T47D (cell line): ENCODE measurements at regions not wholly inside any gene's neighbourhood (a gene's known extent, or its start where the extent isn't known, plus 50 kb on each side); places are given as distances from the start of the nearest gene placed in this dataset.
A peak's percentile ranks its signal among the peaks of the same experiment; 100 is the strongest.

Source experiments
- DNase-seq, 2 experiments: peaks; one replicate each; pipeline versions ENCODE4 v3.0.0 to v3.0.0-alpha.2; 2011 to 2012; ENCODE audit warnings: low read depth in 1 of 2, low spot score in 1 of 2
- JUND ChIP-seq: IDR thresholded peaks from 2 replicates; pipeline ENCODE4 v1.6.1; 2012; ENCODE audit warnings: low read depth
- in situ Hi-C: cut with HindIII; loops from 2 replicates; pipeline ENCODE4 v1.10.0; 2016; ENCODE audit warnings: low sequenced_read_pairs, low pct_unique_long_range_greater_than_20kb

- DNase-seq, result no peak
- in situ Hi-C loops, result no loop called here
- no peak for TF ChIP-seq JUND
Observed at GRCh38 chr1:227396539-227397353, 78.5 kb upstream of the CDC42BPA start.

DNA sequence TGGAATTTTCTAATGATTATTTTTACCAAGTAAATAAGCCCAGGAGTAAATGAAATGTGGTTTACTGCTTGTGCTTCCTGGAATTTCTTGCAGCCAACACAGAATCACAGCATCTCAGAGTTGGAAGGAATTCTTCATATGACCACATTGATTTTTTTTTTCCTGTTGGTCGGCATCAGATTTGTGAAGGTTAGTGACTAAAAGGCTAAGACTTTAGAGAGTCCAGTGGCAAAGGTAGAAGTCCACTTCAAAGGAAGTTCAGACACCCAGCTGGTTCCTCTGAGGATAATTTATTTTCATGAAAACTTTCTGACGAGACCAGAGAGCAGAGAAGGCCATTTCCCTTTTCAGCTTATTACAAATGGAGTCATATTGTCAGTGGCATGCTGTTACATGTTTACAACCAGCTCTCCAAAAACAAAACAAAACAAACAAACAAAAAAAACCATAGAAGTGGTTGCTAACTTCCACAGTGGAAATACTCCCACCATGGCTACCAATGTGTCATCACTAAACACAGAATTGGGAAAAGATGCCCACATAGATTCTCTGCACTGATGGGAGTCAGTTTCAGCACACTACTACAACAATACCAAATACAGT, 77.2 kb upstream of the CDC42BPA start:
- TF ChIP-seq JUND, result no peak
- in situ Hi-C loops, result no loop called here

GRCh38 chr1:227392984-227393764, 74.9 kb upstream of the CDC42BPA start:
- in situ Hi-C loops, result no loop called here
- no peak for DNase-seq
- no peak for TF ChIP-seq JUND

More for the DNA sequence above, 77.2 kb upstream of the CDC42BPA start:
- no peak for DNase-seq

GRCh38 chr1:227391879-227392278, 73.6 kb upstream of the CDC42BPA start:
- DNase-seq, result peak in 1 of 2 experiments; percentile 78
- no peak for TF ChIP-seq JUND
- in situ Hi-C loops, result no loop called here

DNA sequence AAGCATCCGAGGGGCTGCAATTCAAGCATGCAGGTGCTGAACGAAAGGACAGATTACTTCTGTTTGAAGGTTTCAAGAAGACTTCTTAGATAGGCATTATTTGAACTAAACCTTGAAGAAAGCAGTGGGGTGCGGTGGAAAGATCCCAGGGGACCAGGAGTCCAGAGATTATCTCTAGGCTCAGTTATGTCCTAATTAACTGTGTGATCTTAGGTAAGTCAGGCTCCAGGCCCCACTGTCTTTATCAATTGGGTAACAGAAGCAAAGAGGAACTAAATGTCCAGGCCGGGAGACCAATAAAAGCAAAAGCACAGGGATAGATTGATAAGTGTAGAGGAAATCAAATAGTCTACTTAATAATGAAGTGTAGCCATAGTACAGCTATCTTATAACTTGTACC, 72.9 kb upstream of the CDC42BPA start:
- in situ Hi-C loops, result no loop called here
- no peak for TF ChIP-seq JUND
- DNase-seq, result no peak

DNA sequence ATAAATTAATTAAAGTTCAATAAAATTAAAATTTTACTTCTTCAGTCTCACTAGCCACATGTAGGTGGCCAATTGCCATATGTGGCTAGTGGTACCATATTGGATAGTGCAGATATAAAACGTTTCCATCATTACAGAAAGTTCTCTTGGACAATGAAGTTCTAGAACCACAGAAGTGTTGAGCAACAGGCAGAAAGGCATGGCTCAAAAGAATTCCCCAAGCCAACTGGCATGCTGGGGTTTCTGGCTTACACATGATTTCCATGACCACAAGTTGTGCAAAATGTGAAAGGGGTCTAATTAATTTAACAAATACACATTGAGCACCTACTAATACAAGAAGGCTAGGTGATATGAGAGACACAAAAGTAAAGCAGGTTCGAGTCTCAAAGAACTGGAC, 72.2 kb upstream of the CDC42BPA start:
- in situ Hi-C loops, result no loop called here
- no peak for DNase-seq
- no peak for TF ChIP-seq JUND

- peak in 1 of 2 experiments; percentile 52 for DNase-seq
- peak; percentile 27; the same call in 1 of the 2 replicates for TF ChIP-seq JUND
- in situ Hi-C loops, result no loop called here
Observed at GRCh38 chr1:227388214-227389168, 70.2 kb upstream of the CDC42BPA start.

DNA sequence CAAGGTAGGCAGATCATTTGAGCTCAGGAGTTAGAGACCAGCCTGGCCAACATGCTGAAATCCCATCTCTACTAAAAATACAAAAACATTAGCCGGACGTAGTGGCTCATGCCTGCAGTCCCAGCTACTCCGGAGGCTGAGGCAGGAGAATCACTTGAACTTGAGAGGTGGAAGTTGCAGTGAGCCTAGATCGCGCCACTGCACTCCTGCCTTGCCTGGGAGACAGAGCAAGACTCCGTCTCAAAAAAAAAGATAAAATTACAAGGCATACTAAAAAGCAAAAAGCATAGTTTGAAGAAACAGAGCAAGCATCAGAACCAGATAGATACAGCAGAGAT, 61.2 kb upstream of the CDC42BPA start:
- TF ChIP-seq JUND, result no peak
- in situ Hi-C loops, result no loop called here
- no peak for DNase-seq

GRCh38 chr1:227378871-227379554, 60.7 kb upstream of the CDC42BPA start:
- no peak for TF ChIP-seq JUND
- in situ Hi-C loops, result no loop called here
- DNase-seq, result no peak

- no peak for TF ChIP-seq JUND
- in situ Hi-C loops, result no loop called here
- DNase-seq, result no peak
Observed at GRCh38 chr1:227378181-227378580, 59.9 kb upstream of the CDC42BPA start.

DNA sequence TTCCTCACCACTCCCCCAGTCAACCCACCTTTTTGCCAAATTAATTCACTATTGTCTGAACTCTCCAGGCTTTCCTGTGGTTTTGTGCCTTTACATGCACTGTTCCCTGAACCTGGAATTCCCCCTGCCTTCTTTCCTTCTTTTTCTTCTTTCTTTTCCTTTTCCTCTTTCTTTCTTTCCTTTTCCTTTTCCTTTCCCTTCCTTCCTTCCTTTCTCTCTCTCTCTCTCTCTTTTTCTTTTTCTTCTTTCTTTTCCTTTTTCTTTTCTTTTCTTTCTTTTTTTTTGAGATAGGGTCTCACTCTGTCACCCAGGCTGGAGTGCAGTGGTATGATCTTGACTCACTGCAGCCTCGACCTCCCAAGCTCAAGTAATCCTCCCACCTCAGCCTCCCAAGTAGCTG, 56.6 kb upstream of the CDC42BPA start:
- TF ChIP-seq JUND, result no peak
- in situ Hi-C loops, result no loop called here
- DNase-seq, result no peak
